Nephron (organoid): ENCODE measurements at regions not wholly inside any gene's neighbourhood (a gene's known extent, or its start where the extent isn't known, plus 50 kb on each side); places are given as distances from the start of the nearest gene placed in this dataset.

Experiments used
- H3K27ac Mint-ChIP-seq, 3 experiments: 2 replicates each; pipeline ENCODE4 v1.8.0; 2020; ENCODE audit warnings: mixed read lengths in 3 of 3, mild to moderate bottlenecking in 2 of 3, moderate library complexity in 1 of 3
- H3K27me3 Mint-ChIP-seq: 2 replicates; pipeline ENCODE4 v1.8.0; 2021; ENCODE audit warnings: low read depth, mild to moderate bottlenecking, moderate library complexity, mixed read lengths
- H3K36me3 Mint-ChIP-seq: 2 replicates; pipeline ENCODE4 v1.8.0; 2020; ENCODE audit warnings: low read depth, mixed read lengths
- H3K4me1 Mint-ChIP-seq: 2 replicates; pipeline ENCODE4 v1.8.0; 2020; ENCODE audit warnings: mixed read lengths
- H3K4me3 Mint-ChIP-seq, 3 experiments: 2 replicates each; pipeline ENCODE4 v1.8.0; 2020; ENCODE audit warnings: mild to moderate bottlenecking in 3 of 3, mixed read lengths in 3 of 3, moderate library complexity in 2 of 3
- H3K9me3 Mint-ChIP-seq: 2 replicates; pipeline ENCODE4 v1.8.0; 2020; ENCODE audit warnings: mixed read lengths
- CTCF ChIP-seq, 3 experiments: fragments of 200-600 bp; sonication (generic); IDR thresholded peaks; one replicate each; pipeline ENCODE4 v1.5.0; 2021; ENCODE audit warnings: antibody characterized with exemption in 3 of 3; ENCODE audit not compliant: unreplicated experiment in 3 of 3

GRCh38 chr9:135225619-135226228 lies 138.3 kb downstream of the OLFM1 start:
- peaks cover 13% of the 10 kb centered on the region for H3K27me3 Mint-ChIP-seq

GRCh38 chr9:135226369-135227050 lies 139.0 kb downstream of the OLFM1 start:
- TF ChIP-seq CTCF (IDR thresholded peaks at IDR 0.05; ENCODE audit: unreplicated experiment in 3 of 3) = no peak
- Mint-ChIP-seq H3K27me3 (peaks cover 17% of the 10 kb centered on the region), H3K4me3 (no peak overlapping the region), H3K4me1 (peaks cover 16% of the 10 kb centered on the region), H3K27ac (no peak overlapping the region), H3K9me3 (no peaks in the 10 kb centered on the region), H3K36me3 (no peaks in the 10 kb centered on the region)

More at GRCh38 chr9:135225619-135226228, 138.3 kb downstream of the OLFM1 start:
- no peak for TF ChIP-seq CTCF (IDR thresholded peaks at IDR 0.05; ENCODE audit: unreplicated experiment in 3 of 3)
- H3K9me3 Mint-ChIP-seq = no peaks in the 10 kb centered on the region
- H3K4me3 Mint-ChIP-seq = no peak overlapping the region
- no peaks in the 10 kb centered on the region for H3K36me3 Mint-ChIP-seq
- H3K27ac Mint-ChIP-seq = no peak overlapping the region
- peaks cover 13% of the 10 kb centered on the region for H3K4me1 Mint-ChIP-seq

- H3K4me1 Mint-ChIP-seq = peaks cover 12% of the 10 kb centered on the region
- no peak overlapping the region for H3K4me3 Mint-ChIP-seq
- no peaks in the 10 kb centered on the region for H3K9me3 Mint-ChIP-seq
- H3K27me3 Mint-ChIP-seq = peaks cover 19% of the 10 kb centered on the region
- no peak for TF ChIP-seq CTCF (IDR thresholded peaks at IDR 0.05; ENCODE audit: unreplicated experiment in 3 of 3)
- H3K27ac Mint-ChIP-seq = no peak overlapping the region
- no peaks in the 10 kb centered on the region for H3K36me3 Mint-ChIP-seq
These were observed 140.3 kb downstream of the OLFM1 start for GRCh38 chr9:135227641-135228251.

GRCh38 chr9:135228345-135228982 lies 141.0 kb downstream of the OLFM1 start:
- peaks cover 19% of the 10 kb centered on the region for H3K27me3 Mint-ChIP-seq
- H3K36me3 Mint-ChIP-seq = no peaks in the 10 kb centered on the region
- no peak overlapping the region for H3K4me3 Mint-ChIP-seq
- H3K4me1 Mint-ChIP-seq = peaks cover 6% of the 10 kb centered on the region
- no peak for TF ChIP-seq CTCF (IDR thresholded peaks at IDR 0.05; ENCODE audit: unreplicated experiment in 3 of 3)
- H3K9me3 Mint-ChIP-seq = peaks cover 4% of the 10 kb centered on the region
- no peak overlapping the region for H3K27ac Mint-ChIP-seq

- Mint-ChIP-seq H3K4me1 (peaks cover 6% of the 10 kb centered on the region), H3K9me3 (peaks cover 8% of the 10 kb centered on the region), H3K27ac (no peak overlapping the region), H3K4me3 (no peak overlapping the region), H3K27me3 (peaks cover 17% of the 10 kb centered on the region), H3K36me3 (no peaks in the 10 kb centered on the region)
- TF ChIP-seq CTCF (IDR thresholded peaks at IDR 0.05; ENCODE audit: unreplicated experiment in 3 of 3) = no peak
These were observed 141.6 kb downstream of the OLFM1 start for GRCh38 chr9:135228983-135229625.
